Suprapubic skin (tissue), 4 donors: ENCODE measurements at regions not wholly inside any gene's neighbourhood (a gene's known extent, or its start where the extent isn't known, plus 50 kb on each side); places are given as distances from the start of the nearest gene placed in this dataset.

Experiments used
- POLR2A ChIP-seq, 2 donors: fragments of 450-650 bp; IDR thresholded peaks; one replicate each; pipeline ENCODE4 v1.6.1; 2017; ENCODE audit warnings: antibody characterized with exemption in 2 of 2, mild to moderate bottlenecking in 2 of 2, moderate library complexity in 2 of 2
- POLR2AphosphoS5 ChIP-seq, 3 donors: sonication (generic); formaldehyde crosslinking; IDR thresholded peaks; one replicate each; pipeline ENCODE4 v1.6.1; 2017; ENCODE audit warnings: antibody characterized with exemption in 3 of 3
- TF ChIP-seq, protein P1 (sequence below), 2 donors: fragments of 200-600 bp in 1 of 2; fragments of 450-650 bp in 1 of 2; sonication (generic) in 1 of 2; IDR thresholded peaks; one replicate each; pipeline ENCODE4 v1.5.1; 2016 to 2019; ENCODE audit warnings: antibody characterized with exemption in 2 of 2, mild to moderate bottlenecking in 1 of 2, moderate library complexity in 1 of 2

DNA sequence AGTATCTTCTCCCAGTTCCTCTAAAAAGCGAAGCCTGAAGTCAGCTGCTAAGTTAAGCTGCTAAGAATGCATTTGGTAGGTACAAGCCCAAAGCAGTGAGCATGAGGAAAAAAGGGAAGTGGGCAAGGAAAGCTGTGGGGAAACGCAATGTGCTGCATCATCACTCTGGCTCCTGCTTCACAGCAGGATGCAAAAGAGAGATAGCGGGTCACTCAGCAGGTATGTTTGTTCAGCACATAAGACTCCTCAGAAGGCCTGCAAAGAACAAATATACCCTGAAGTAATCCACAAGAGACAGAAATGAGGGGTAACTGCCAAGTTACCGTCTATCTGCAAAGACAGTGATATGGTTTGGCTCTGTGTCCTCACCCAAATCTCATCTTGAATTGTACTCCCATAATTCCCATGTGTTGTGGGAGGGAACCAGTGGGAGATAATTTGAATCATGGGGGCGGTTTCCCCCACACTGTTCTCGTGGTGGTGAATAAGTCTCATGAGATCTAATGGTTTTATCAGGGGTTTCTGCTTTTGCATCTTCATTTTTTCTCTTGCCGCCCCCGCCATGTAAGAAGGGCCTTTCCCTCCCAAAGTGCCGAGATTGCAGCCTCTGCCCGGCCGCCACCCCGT, 127.4 kb upstream of the EGLN3 start:
- TF ChIP-seq, protein P1, sequence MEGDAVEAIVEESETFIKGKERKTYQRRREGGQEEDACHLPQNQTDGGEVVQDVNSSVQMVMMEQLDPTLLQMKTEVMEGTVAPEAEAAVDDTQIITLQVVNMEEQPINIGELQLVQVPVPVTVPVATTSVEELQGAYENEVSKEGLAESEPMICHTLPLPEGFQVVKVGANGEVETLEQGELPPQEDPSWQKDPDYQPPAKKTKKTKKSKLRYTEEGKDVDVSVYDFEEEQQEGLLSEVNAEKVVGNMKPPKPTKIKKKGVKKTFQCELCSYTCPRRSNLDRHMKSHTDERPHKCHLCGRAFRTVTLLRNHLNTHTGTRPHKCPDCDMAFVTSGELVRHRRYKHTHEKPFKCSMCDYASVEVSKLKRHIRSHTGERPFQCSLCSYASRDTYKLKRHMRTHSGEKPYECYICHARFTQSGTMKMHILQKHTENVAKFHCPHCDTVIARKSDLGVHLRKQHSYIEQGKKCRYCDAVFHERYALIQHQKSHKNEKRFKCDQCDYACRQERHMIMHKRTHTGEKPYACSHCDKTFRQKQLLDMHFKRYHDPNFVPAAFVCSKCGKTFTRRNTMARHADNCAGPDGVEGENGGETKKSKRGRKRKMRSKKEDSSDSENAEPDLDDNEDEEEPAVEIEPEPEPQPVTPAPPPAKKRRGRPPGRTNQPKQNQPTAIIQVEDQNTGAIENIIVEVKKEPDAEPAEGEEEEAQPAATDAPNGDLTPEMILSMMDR (IDR thresholded peaks at IDR 0.05): no peak
- TF ChIP-seq POLR2A (IDR thresholded peaks at IDR 0.05) (no peak), POLR2AphosphoS5 (IDR thresholded peaks at IDR 0.05) (no peak)
